Left renal cortex interstitium (tissue), 4 donors: ENCODE measurements at regions not wholly inside any gene's neighbourhood (a gene's known extent, or its start where the extent isn't known, plus 50 kb on each side); places are given as distances from the start of the nearest gene placed in this dataset.

Experiments used
- DNase-seq, 4 donors: peaks; one replicate each; pipeline ENCODE4 v3.0.0-alpha.2; 2013; ENCODE audit warnings: low read depth in 4 of 4, low spot score in 2 of 4, missing footprints in 1 of 4

DNA sequence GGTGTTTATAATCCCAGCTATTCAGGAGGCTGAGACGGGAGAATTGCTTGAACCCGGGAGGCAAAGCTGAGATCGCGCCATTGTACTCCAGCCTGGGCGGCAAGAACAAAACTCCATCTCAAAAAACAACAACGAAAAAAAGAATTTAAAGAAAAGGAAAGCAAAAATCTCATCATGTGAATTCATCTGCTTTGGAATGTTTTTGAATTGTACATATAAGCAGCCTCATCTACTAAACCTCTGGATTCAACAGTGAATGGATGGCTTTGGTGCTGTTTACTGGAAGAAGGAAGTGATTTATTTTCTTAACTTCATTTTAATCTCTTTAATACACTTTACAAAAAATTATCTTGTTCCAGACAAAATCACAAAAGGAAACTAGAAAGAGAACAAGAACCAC, 51.8 kb upstream of the PNRC1 start:
- no peak for DNase-seq

DNA sequence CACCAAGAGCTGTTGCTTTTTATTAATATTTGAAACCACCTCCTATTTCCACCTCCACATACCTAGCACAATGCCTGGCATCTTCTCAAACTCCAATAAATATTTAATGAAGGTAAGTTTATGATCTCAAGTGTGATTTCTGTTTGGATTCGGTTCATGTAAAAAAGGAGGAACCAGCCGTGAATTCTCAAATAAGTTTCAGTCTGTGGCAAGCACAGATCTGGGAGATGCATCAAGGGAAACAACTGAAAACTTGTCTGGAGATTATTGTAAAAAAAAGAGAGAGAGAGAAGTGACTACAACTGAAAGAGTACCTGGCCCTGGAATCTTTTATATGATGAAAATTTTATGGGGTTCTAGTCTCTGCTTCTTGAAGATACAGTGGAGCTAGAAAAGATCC, 52.8 kb upstream of the PNRC1 start:
- no peak for DNase-seq

DNA sequence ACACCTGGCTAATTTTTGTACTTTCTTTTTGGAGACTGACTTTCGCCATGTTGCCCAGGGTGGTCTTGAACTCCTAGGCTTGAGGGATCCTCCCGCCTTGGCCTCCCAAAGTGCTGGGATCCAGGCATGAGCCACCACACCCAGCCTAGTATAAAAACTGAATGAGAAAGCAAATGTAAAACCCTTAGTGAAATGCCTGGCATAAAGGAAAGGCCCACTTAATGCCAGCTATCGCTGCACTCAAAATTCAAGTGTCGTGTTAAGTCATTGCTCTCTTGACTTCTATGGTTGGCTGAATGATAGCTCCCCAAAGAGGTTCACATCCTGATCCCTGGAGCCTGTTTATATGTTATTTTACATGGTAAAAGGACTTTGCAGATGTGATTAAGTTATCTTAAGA, 54.4 kb upstream of the PNRC1 start:
- no peak for DNase-seq

DNA sequence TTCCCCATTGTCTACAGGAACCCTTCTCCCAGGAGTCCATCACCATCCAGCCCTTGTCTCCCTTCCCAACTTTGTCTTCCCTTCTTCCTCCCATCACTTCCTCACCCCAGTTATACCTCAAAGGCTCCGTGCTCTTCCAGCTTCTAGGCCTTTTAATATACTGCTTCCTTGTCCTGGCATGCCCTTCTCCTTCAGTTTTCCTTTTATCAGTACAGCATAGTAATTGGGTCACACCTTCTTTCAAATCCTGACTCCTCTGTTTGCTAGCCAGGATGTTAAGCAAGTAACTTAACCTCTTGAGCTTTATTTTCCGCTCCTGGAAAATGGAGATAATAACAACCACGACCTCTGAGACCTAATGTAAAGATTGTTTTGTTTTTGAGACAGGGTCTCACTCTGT, 54.9 kb upstream of the PNRC1 start:
- DNase-seq, result no peak

DNA sequence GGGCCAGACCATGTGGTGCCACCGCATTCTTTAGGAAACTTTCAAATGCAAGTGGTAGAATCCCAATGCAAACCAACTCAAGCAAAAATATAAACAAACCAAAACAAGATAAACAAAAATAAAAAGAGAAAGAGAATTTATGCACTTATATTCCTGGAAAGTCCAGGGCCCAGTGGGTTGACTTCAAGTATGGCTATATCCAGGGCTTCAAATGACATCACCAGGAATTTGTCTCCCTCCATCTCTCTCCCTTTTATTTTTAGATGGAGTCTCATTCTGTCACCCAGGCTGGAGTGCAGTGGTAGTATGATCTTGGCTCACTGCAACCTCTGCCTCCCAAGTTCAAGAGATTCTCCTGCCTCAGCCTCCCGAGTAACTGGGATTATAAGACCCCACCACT, 56.1 kb upstream of the PNRC1 start:
- DNase-seq, result no peak

DNA sequence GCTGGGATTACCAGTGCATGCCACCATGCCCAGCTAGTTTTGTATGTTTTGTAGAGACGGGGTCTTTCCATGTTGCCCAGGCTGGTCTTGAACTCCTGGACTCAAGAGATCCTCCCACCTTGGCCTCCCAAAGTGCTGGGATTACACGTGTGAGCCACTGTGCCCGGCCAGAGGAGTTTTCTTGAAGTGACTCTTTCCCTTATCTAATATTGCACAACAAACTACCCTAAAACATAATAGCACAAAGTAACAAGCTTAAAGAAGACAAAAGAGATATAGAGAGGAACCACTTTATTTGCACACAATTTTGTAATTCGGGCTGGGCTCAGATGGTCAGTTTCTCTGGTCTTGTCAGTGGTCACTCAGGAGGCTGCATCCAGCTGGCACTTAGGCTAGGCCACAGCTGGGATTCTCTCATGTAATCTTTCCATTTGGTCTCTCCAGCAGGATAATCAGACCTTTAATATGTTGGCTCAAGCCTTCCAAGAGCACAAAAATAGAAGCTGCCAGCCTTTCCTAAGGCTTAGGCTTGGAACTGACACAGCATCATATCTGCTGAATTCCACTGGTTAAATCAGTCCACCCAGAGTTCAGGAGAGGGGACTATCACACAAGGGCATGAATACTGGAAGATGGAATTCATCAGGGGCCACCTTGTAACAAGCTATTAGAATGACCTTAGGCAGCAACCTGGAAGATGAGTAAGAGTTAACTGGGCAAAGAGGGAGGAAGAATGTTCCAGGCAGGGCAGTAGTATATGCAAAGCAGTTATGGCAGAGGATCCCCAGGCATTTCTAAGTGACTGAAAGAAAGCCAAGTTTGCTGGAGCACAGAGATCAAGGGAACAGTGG, 56.7 kb upstream of the PNRC1 start:
- no peak for DNase-seq

DNA sequence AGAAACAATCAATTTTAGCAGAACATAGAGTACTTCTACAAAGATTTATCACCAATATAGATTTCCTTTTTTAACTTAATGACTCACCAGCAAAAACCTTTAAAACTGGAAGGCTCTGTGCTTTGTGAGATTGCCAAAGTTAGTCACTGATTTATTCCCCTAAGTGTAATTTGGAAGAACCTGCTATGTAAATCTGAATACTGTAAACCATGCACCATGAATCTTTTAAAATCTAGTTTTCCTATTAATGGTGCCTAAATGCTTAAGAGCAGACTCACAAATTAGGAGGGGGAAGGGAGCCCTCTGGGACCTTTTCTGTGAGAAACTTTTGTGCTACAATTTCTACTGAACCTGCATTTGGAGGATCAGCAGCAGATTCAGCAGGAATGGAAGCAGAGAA, 57.8 kb upstream of the PNRC1 start:
- DNase-seq, result peak; percentile 41 to 68 (median 51)

DNA sequence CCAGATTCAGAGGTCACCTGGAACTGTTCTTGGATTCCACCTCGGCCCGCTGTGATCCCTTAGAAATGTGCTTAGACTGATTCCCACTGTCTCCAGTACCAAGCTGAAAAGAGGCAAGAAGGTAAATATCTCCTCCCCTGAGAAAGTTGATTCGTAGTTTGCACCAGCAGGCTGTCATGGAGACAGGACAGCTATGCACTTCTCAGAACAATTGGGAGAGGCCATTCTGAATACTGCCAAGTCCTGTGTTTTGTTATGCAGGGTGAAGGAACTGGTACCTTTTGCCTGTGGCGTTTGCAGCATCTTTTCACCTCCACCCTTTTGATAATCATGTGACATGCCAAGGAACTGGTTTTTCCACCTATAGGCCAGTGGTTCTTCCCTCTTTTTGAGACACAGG, 58.2 kb upstream of the RNGTT start:
- no peak for DNase-seq

DNA sequence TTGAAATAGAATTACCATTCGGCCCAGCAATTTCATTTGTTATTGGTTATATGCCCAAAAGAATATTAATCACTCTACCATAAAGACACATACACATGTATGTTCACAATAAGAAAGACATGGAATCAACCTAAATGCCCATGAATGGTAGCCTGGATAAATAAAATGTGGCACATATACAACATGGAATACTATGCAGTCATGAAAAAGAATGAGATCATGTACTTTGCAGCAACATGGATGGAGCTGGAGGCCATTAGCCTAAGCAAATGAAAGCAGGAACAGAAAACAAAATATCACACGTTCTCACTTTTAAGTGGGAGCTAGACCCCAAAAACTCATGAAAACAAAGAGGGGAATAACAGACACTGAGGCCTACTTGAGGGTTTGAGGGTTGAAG, 52.6 kb upstream of the RNGTT start:
- DNase-seq, result no peak

DNA sequence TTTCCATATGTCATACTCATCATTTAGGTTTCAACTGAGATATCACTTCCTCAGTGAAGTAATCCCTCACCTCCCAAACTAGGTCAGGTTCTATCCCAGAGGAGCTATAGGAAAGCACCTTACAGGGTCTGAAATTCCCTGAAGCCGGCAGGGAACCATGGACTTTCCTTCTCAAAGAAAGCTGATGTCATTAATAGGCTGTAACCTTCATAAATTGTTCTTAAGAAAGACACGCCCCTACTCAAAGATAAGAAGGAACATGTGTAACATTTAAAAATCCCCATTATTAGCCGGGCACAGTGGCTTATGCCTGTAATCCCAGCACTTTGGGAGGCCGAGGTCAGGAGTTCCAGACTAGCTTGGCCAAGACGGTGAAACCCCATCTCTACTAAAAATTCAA, 50.0 kb upstream of the RNGTT start:
- no peak for DNase-seq
